Natural killer cell (primary cell): ENCODE measurements at regions not wholly inside any gene's neighbourhood (a gene's known extent, or its start where the extent isn't known, plus 50 kb on each side); places are given as distances from the start of the nearest gene placed in this dataset.

ENCODE experiments used
- ATAC-seq, 3 donors: fragments of 150-1000 bp in 2 of 3; fragments of 200-7000 bp in 1 of 3; cut with Tn5 transposase; 1 replicate in 1 of 3; 2 replicates in 2 of 3; pipeline ENCODE4 v1.10.0; 2021; ENCODE audit warnings: mild to moderate bottlenecking in 2 of 3, moderate library complexity in 2 of 3
- DNase-seq, 2 donors: peaks; one replicate each; pipeline versions ENCODE4 v3.0.0 to v3.0.0-alpha.2; 2013 to 2021; ENCODE audit warnings: mixed read lengths in 1 of 2
- H3K27ac ChIP-seq: one replicate; pipeline ENCODE4 v1.5.1; 2013; ENCODE audit warnings: mild to moderate bottlenecking, low read length
- H3K27me3 ChIP-seq: one replicate; pipeline ENCODE4 v1.6.1; 2013; ENCODE audit warnings: low read length; ENCODE audit not compliant: control insufficient read depth, insufficient read depth
- H3K36me3 ChIP-seq: one replicate; pipeline ENCODE4 v1.6.1; 2013; ENCODE audit warnings: low read length; ENCODE audit not compliant: control insufficient read depth, insufficient read depth
- H3K4me1 ChIP-seq: one replicate; pipeline ENCODE4 v1.6.1; 2013; ENCODE audit warnings: low read length; ENCODE audit not compliant: control insufficient read depth, insufficient read depth
- H3K4me3 ChIP-seq: one replicate; pipeline ENCODE4 v1.5.1; 2013; ENCODE audit warnings: low read length
- H3K9me3 ChIP-seq: one replicate; pipeline ENCODE4 v1.6.1; 2013; ENCODE audit warnings: low read length; ENCODE audit not compliant: control insufficient read depth, insufficient read depth
- H3K27ac Mint-ChIP-seq, 2 donors: one replicate each; pipeline ENCODE4 v1.8.0; 2022; ENCODE audit warnings: mild to moderate bottlenecking in 2 of 2, mixed read lengths in 2 of 2, moderate library complexity in 1 of 2
- H3K27me3 Mint-ChIP-seq, 2 donors: one replicate each; pipeline ENCODE4 v1.8.0; 2022; ENCODE audit warnings: low read depth in 2 of 2, mixed read lengths in 2 of 2
- H3K36me3 Mint-ChIP-seq: one replicate; pipeline ENCODE4 v1.8.0; 2022; ENCODE audit warnings: mixed read lengths
- H3K4me1 Mint-ChIP-seq, 2 donors: one replicate each; pipeline ENCODE4 v1.8.0; 2022; ENCODE audit warnings: mixed read lengths in 2 of 2
- H3K4me3 Mint-ChIP-seq: one replicate; pipeline ENCODE4 v1.8.0; 2022; ENCODE audit warnings: mild to moderate bottlenecking, moderate library complexity, mixed read lengths
- H3K9me3 Mint-ChIP-seq, 2 donors: one replicate each; pipeline ENCODE4 v1.8.0; 2022; ENCODE audit warnings: mixed read lengths in 2 of 2
- WGBS: methylation state at CpG from one replicate; pipeline ENCODE4 v1.1.7; 2013; ENCODE audit warnings: missing lambda C conversion rate; ENCODE audit not compliant: insufficient coverage; 5-methylcytosine and 5-hydroxymethylcytosine counted together
- intact Hi-C: fragments of 100-400 bp; cut with micrococcal nuclease; formaldehyde crosslinking; loops from one replicate; pipeline ENCODE4 v1.14.2; 2022
- TF ChIP-seq, protein P1 (sequence below): fragments of 200-600 bp; IDR thresholded peaks from one replicate; pipeline ENCODE4 v1.8.0; 2022; ENCODE audit warnings: antibody characterized with exemption

- TF ChIP-seq, protein P1, sequence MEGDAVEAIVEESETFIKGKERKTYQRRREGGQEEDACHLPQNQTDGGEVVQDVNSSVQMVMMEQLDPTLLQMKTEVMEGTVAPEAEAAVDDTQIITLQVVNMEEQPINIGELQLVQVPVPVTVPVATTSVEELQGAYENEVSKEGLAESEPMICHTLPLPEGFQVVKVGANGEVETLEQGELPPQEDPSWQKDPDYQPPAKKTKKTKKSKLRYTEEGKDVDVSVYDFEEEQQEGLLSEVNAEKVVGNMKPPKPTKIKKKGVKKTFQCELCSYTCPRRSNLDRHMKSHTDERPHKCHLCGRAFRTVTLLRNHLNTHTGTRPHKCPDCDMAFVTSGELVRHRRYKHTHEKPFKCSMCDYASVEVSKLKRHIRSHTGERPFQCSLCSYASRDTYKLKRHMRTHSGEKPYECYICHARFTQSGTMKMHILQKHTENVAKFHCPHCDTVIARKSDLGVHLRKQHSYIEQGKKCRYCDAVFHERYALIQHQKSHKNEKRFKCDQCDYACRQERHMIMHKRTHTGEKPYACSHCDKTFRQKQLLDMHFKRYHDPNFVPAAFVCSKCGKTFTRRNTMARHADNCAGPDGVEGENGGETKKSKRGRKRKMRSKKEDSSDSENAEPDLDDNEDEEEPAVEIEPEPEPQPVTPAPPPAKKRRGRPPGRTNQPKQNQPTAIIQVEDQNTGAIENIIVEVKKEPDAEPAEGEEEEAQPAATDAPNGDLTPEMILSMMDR: no peak
- Mint-ChIP-seq H3K4me3 (no peak overlapping the region), H3K9me3 (no peaks in the 10 kb centered on the region), H3K4me1 (peaks cover 0 to 3% of the 10 kb centered on the region in 2 donors), H3K27me3 (no peaks in the 10 kb centered on the region), H3K27ac (no peak overlapping the region), H3K36me3 (no peaks in the 10 kb centered on the region)
- ATAC-seq (no peak), DNase-seq (no peak)
- Histone ChIP-seq H3K27me3 (no peaks in the 10 kb centered on the region), H3K4me1 (no peaks in the 10 kb centered on the region), H3K27ac (no peak overlapping the region), H3K9me3 (no peaks in the 10 kb centered on the region), H3K36me3 (no peaks in the 10 kb centered on the region), H3K4me3 (no peak overlapping the region)
- 83% methylated on average over 30 of the region's 30 CpGs for WGBS
- intact Hi-C loops: no loop called here
Measured at GRCh38 chr9:135222881-135223760, 135.7 kb downstream of the OLFM1 start.

DNA sequence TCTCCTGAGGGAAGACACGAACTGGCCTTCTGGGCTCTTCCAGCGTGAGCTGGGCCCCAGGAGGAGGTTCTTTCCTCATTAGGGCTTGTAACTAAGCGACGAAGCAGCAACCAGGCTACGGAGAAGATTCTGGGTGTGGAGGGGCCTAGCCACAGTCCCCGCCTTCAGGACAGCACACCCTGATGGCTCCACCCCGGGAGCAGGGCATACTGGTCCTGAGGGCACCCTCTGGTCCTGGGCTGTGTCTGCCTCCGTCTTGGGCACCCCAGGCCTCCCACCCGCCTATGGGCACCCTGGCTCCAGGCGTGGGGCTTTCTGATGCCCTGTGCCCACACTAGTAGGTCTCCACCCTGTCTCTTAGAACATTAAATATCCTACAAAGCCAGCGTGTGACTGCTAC is 136.4 kb downstream of the OLFM1 start:
- Histone ChIP-seq H3K4me3 (no peak overlapping the region), H3K9me3 (no peaks in the 10 kb centered on the region), H3K36me3 (no peaks in the 10 kb centered on the region), H3K27ac (no peak overlapping the region), H3K27me3 (no peaks in the 10 kb centered on the region), H3K4me1 (no peaks in the 10 kb centered on the region)
- TF ChIP-seq, protein P1: no peak
- Mint-ChIP-seq H3K36me3 (no peaks in the 10 kb centered on the region), H3K4me1 (peaks cover 0 to 3% of the 10 kb centered on the region in 2 donors), H3K27me3 (no peaks in the 10 kb centered on the region), H3K27ac (no peak overlapping the region), H3K4me3 (no peak overlapping the region), H3K9me3 (no peaks in the 10 kb centered on the region)
- no peak for DNase-seq
- WGBS: 84% methylated on average over 11 of the region's 11 CpGs
- intact Hi-C loops: no loop called here
- no peak for ATAC-seq

DNA sequence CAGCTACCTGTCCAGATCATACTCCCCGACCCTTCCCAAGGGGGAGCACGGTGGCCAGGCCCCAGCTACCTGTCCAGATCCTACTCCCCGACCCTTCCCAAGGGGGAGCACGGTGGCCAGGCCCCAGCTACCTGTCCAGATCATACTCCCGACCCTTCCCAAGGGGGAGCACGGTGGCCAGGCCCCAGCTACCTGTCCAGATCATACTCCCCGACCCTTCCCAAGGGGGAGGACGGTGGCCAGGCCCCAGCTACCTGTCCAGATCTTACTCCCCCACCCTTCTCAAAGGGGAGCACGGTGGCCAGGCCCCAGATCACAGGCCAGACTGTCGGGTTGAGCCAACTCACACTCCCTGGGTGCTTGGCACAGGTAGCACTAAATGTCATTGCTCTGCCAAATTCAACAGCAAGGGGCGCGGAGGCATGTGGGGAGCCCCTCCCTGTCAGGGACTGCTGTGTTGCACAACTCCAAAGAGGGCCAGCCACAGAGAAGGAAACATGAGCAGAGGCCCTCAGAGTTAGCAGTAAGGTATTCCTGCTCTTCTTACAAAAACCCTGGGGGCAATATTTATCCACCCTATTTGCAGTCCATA is 136.9 kb downstream of the OLFM1 start:
- Mint-ChIP-seq H3K36me3 (no peaks in the 10 kb centered on the region), H3K27ac (no peak overlapping the region), H3K9me3 (no peaks in the 10 kb centered on the region), H3K4me1 (peaks cover 0 to 3% of the 10 kb centered on the region in 2 donors), H3K27me3 (no peaks in the 10 kb centered on the region), H3K4me3 (no peak overlapping the region)
- 82% methylated on average over 12 of the region's 12 CpGs for WGBS
- H3K4me1 ChIP-seq: no peaks in the 10 kb centered on the region
- no peak overlapping the region for H3K4me3 ChIP-seq
- DNase-seq (no peak), ATAC-seq (no peak)
- TF ChIP-seq, protein P1: no peak
- no peaks in the 10 kb centered on the region for H3K36me3 ChIP-seq
- no peak overlapping the region for H3K27ac ChIP-seq
- H3K27me3 ChIP-seq: no peaks in the 10 kb centered on the region
- no peaks in the 10 kb centered on the region for H3K9me3 ChIP-seq
- intact Hi-C loops: no loop called here
